ENCODE measurements at regions not wholly inside any gene's neighbourhood (a gene's known extent, or its start where the extent isn't known, plus 50 kb on each side); places are given as distances from the start of the nearest gene placed in this dataset.

- BruUV-seq (replicated peaks), result no TSS peak
- H3K27ac ChIP-seq (ENCODE audit: extremely low read depth, low read depth, low read length), result no peak overlapping the region
- no peak overlapping the region for H3K4me2 ChIP-seq (ENCODE audit: insufficient read depth, low read length)
- H3K27me3 ChIP-seq (ENCODE audit: control insufficient read depth in 2 of 2, insufficient read depth in 2 of 2, low read length in 2 of 2), result peaks cover 0 to 2% of the 10 kb centered on the region in 2 experiments; a peak in 1 of 5 replicates
- intact Hi-C loops (cut with micrococcal nuclease), result no loop called here
- H3K9me3 ChIP-seq (replicated peaks; ENCODE audit: control insufficient read depth, insufficient read depth, low read depth, low read length), result no peaks in the 10 kb centered on the region
- no peaks in the 10 kb centered on the region for H3K79me2 ChIP-seq (ENCODE audit: control insufficient read depth, insufficient read depth, low read length)
- H3K4me3 ChIP-seq, result no peak overlapping the region
- no peaks in the 10 kb centered on the region for H3K36me3 ChIP-seq (ENCODE audit: control insufficient read depth, insufficient read depth, low read length)
- ATAC-seq (no peak), DNase-seq (ENCODE audit: extremely low read depth in 1 of 4, low spot score in 3 of 4) (no peak), FAIRE-seq (no peak)
- no peak overlapping the region for H2AFZ ChIP-seq (ENCODE audit: low read depth, low read length)
- POLR2A ChIA-PET, result no interaction called here
- no peaks in the 10 kb centered on the region for H3K9me1 ChIP-seq (ENCODE audit: control insufficient read depth, insufficient read depth, low read length)
- WGBS (ENCODE audit: insufficient coverage, low coverage, missing lambda C conversion rate), result 8% methylated on average over 4 of the region's 4 CpGs
- H4K20me1 ChIP-seq (replicated peaks; ENCODE audit: control insufficient read depth, insufficient read depth, low read length), result no peaks in the 10 kb centered on the region
- TF ChIP-seq HDAC8 (tag; IDR thresholded peaks at IDR 0.05) (no peak), BRD9 (IDR thresholded peaks at IDR 0.05; ENCODE audit: low read depth, partially characterized antibody) (no peak), FOXA1 (IDR thresholded peaks at IDR 0.05; ENCODE audit: borderline replicate concordance) (no peak), ZNF316 (IDR thresholded peaks at IDR 0.05) (no peak), GATAD2A (IDR thresholded peaks at IDR 0.05) (no peak)
- in situ Hi-C loops (cut with MboI), result no loop called here
- no peak overlapping the region for H3K9ac ChIP-seq (ENCODE audit: insufficient read depth in 1 of 2, low read depth in 2 of 2, low read length in 2 of 2)
- H3K4me1 ChIP-seq (replicated peaks in 1 of 2; ENCODE audit: control insufficient read depth in 2 of 2, insufficient read depth in 2 of 2, low read length in 2 of 2), result no peaks in the 10 kb centered on the region; a peak in 2 of 5 replicates
- CTCF ChIA-PET (ENCODE audit: low intra/inter-chr PET ratio), result interaction anchor here (0.5 kb wide), 1 partner anchor 258 kb away, joined by 3 read pairs; no protein-coding TSS in a partner anchor
Observed at GRCh38 chr5:143570989-143571388, 167.5 kb upstream of the NR3C1 start.

GRCh38 chr5:143569722-143570567 is 166.5 kb upstream of the NR3C1 start:
- in situ Hi-C loops (cut with MboI) (no loop called here), intact Hi-C loops (cut with micrococcal nuclease) (no loop called here)
- no TSS peak for BruUV-seq (replicated peaks)
- H2AFZ ChIP-seq (ENCODE audit: low read depth, low read length), result no peak overlapping the region; the same call in 1 of the 2 replicates
- no peaks in the 10 kb centered on the region for H3K79me2 ChIP-seq (ENCODE audit: control insufficient read depth, insufficient read depth, low read length)
- H3K27ac ChIP-seq (ENCODE audit: extremely low read depth, low read depth, low read length), result no peak overlapping the region
- H3K4me1 ChIP-seq (replicated peaks in 1 of 2; ENCODE audit: control insufficient read depth in 2 of 2, insufficient read depth in 2 of 2, low read length in 2 of 2), result no peaks in the 10 kb centered on the region; a peak in 2 of 5 replicates
- ATAC-seq (peak; percentile 38; the same call in 1 of the 3 replicates), DNase-seq (ENCODE audit: extremely low read depth in 1 of 4, low spot score in 3 of 4) (no peak), FAIRE-seq (no peak)
- CTCF ChIA-PET (ENCODE audit: low intra/inter-chr PET ratio), result no interaction called here
- H3K4me2 ChIP-seq (ENCODE audit: insufficient read depth, low read length), result no peak overlapping the region
- H3K9me1 ChIP-seq (ENCODE audit: control insufficient read depth, insufficient read depth, low read length), result no peaks in the 10 kb centered on the region
- H4K20me1 ChIP-seq (replicated peaks; ENCODE audit: control insufficient read depth, insufficient read depth, low read length), result no peaks in the 10 kb centered on the region
- no peaks in the 10 kb centered on the region for H3K36me3 ChIP-seq (ENCODE audit: control insufficient read depth, insufficient read depth, low read length)
- no peak overlapping the region for H3K9ac ChIP-seq (ENCODE audit: insufficient read depth in 1 of 2, low read depth in 2 of 2, low read length in 2 of 2)
- POLR2A ChIA-PET, result no interaction called here
- H3K27me3 ChIP-seq (ENCODE audit: control insufficient read depth in 2 of 2, insufficient read depth in 2 of 2, low read length in 2 of 2), result peaks cover 0 to 2% of the 10 kb centered on the region in 2 experiments; a peak in 1 of 5 replicates
- whole genome bisulfite sequencing (ENCODE audit: insufficient coverage, low coverage, missing lambda C conversion rate), result 26% methylated on average over 5 of the region's 5 CpGs
- no peak overlapping the region for H3K4me3 ChIP-seq
- H3K9me3 ChIP-seq (replicated peaks; ENCODE audit: control insufficient read depth, insufficient read depth, low read depth, low read length), result no peaks in the 10 kb centered on the region
- TF ChIP-seq POLR3G (IDR thresholded peaks at IDR 0.05; ENCODE audit: extremely low read depth, insufficient read length, insufficient replicate concordance), result no peak
- TF ChIP-seq POLR2G (IDR thresholded peaks at IDR 0.05; ENCODE audit: low read depth, low read length), result no peak
- TF ChIP-seq TOE1 (IDR thresholded peaks at IDR 0.05; ENCODE audit: borderline replicate concordance), result no peak
- TF ChIP-seq TOE1 (CRISPR knock-in tag; IDR thresholded peaks at IDR 0.05; ENCODE audit: borderline replicate concordance, low read depth), result no peak
- TF ChIP-seq ZFP1 (CRISPR knock-in tag; IDR thresholded peaks at IDR 0.05), result no peak
- TF ChIP-seq TEAD1 (CRISPR knock-in tag; IDR thresholded peaks at IDR 0.05), result no peak
- peak; percentile 66 for TF ChIP-seq ZKSCAN1 (IDR thresholded peaks at IDR 0.05; ENCODE audit: low read depth, low read length)
- no peak for TF ChIP-seq TCF7 (IDR thresholded peaks at IDR 0.05; ENCODE audit: borderline replicate concordance)
- TF ChIP-seq ZNF197 (CRISPR knock-in tag; IDR thresholded peaks at IDR 0.05; ENCODE audit: low read depth), result no peak
- TF ChIP-seq, protein P1, sequence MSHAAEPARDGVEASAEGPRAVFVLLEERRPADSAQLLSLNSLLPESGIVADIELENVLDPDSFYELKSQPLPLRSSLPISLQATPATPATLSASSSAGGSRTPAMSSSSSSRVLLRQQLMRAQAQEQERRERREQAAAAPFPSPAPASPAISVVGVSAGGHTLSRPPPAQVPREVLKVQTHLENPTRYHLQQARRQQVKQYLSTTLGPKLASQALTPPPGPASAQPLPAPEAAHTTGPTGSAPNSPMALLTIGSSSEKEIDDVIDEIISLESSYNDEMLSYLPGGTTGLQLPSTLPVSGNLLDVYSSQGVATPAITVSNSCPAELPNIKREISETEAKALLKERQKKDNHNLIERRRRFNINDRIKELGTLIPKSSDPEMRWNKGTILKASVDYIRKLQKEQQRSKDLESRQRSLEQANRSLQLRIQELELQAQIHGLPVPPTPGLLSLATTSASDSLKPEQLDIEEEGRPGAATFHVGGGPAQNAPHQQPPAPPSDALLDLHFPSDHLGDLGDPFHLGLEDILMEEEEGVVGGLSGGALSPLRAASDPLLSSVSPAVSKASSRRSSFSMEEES (CRISPR knock-in tag; IDR thresholded peaks at IDR 0.05), result no peak

Data from K562 (cell line).